ENCODE measurements at regions not wholly inside any gene's neighbourhood (a gene's known extent, or its start where the extent isn't known, plus 50 kb on each side); places are given as distances from the start of the nearest gene placed in this dataset.

GRCh38 chr12:73262788-73263381 lies 990.7 kb downstream of the TRHDE start:
- TF ChIP-seq CTCF (IDR thresholded peaks at IDR 0.05; ENCODE audit: low read depth, low read length, missing control alignments): no peak
- no peak for DNase-seq (ENCODE audit: low read depth)
- H3K4me3 ChIP-seq (ENCODE audit: low read depth, low read length): no peak overlapping the region
- in situ Hi-C loops (cut with HindIII; ENCODE audit: low sequenced_read_pairs): no loop called here

GRCh38 chr12:73266206-73266605 lies 994.0 kb downstream of the TRHDE start:
- TF ChIP-seq CTCF (IDR thresholded peaks at IDR 0.05; ENCODE audit: low read depth, low read length, missing control alignments): no peak
- in situ Hi-C loops (cut with HindIII; ENCODE audit: low sequenced_read_pairs): loop anchor here (5.0 kb wide), 1 partner anchor 84 kb away; no protein-coding TSS in a partner anchor
- no peak for DNase-seq (ENCODE audit: low read depth)

GRCh38 chr12:73274976-73275375 lies 1002.8 kb downstream of the TRHDE start:
- in situ Hi-C loops (cut with HindIII; ENCODE audit: low sequenced_read_pairs): no loop called here
- H3K4me3 ChIP-seq (ENCODE audit: low read depth, low read length): no peak overlapping the region
- no peak for DNase-seq (ENCODE audit: low read depth)
- TF ChIP-seq CTCF (IDR thresholded peaks at IDR 0.05; ENCODE audit: low read depth, low read length, missing control alignments): no peak

More at GRCh38 chr12:73266206-73266605, 994.0 kb downstream of the TRHDE start:
- H3K4me3 ChIP-seq (ENCODE audit: low read depth, low read length): no peak overlapping the region

- no peak for DNase-seq (ENCODE audit: low read depth)
- TF ChIP-seq CTCF (IDR thresholded peaks at IDR 0.05; ENCODE audit: low read depth, low read length, missing control alignments): no peak
- in situ Hi-C loops (cut with HindIII; ENCODE audit: low sequenced_read_pairs): no loop called here
- no peak overlapping the region for H3K4me3 ChIP-seq (ENCODE audit: low read depth, low read length)
Measured at GRCh38 chr12:73277971-73278370, 1005.8 kb downstream of the TRHDE start.

- DNase-seq (ENCODE audit: low read depth): no peak
- in situ Hi-C loops (cut with HindIII; ENCODE audit: low sequenced_read_pairs): no loop called here
- no peak for TF ChIP-seq CTCF (IDR thresholded peaks at IDR 0.05; ENCODE audit: low read depth, low read length, missing control alignments)
Measured at GRCh38 chr12:73301530-73301929, 1029.4 kb downstream of the TRHDE start.

GRCh38 chr12:73307260-73307659 lies 1035.1 kb downstream of the TRHDE start:
- H3K4me3 ChIP-seq (ENCODE audit: low read depth, low read length): no peak overlapping the region
- TF ChIP-seq CTCF (IDR thresholded peaks at IDR 0.05; ENCODE audit: low read depth, low read length, missing control alignments): no peak
- in situ Hi-C loops (cut with HindIII; ENCODE audit: low sequenced_read_pairs): no loop called here
- DNase-seq (ENCODE audit: low read depth): no peak

More at GRCh38 chr12:73301530-73301929, 1029.4 kb downstream of the TRHDE start:
- no peak overlapping the region for H3K4me3 ChIP-seq (ENCODE audit: low read depth, low read length)
